ENCODE measurements at regions not wholly inside any gene's neighbourhood (a gene's known extent, or its start where the extent isn't known, plus 50 kb on each side); places are given as distances from the start of the nearest gene placed in this dataset.

DNA sequence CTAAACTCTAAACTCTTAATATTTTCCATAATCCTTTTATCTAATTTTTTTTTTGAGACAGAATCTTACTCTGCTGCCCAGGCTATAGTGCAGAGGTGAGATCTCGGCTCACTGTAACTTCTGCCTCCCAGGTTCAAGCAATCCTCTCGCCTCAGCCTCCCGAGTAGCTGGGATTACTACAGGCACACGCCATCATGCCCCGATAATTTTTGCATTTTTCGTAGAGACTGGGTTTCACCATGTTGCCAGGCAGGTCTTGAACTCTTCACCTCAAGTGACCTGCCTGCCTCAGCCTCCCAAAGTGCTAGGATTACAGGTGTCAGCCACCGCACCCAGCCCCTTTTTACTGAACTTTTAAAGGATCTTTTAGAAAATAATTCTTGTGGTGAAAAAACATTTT, 110.2 kb upstream of the PHF14 start:
- no peak for TF ChIP-seq GATA1 (IDR thresholded peaks at IDR 0.05; ENCODE audit: low read depth, low read length)
- TF ChIP-seq POLR2A (IDR thresholded peaks at IDR 0.05; ENCODE audit: low read length) = no peak
- DNase-seq = no peak

DNA sequence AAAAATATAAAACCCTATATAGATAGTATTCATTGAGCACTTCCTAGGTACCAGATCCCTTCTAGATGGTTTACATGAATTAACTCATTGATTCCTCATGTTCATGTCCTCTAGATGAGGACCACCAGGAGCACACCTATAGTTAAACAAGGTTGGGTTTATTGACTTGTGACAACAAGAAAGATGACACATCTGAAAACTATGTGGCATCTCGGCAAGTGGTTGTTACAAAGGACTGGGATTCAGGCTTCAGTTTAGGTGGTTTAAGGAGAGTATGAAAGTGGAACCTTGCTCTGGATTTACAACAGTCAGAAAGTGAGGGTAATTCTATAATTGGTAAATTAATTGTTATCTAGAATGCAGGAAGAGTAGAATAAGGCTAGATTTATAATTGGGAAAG, 99.0 kb upstream of the PHF14 start:
- no peak for DNase-seq
- TF ChIP-seq POLR2A (IDR thresholded peaks at IDR 0.05; ENCODE audit: low read length) = no peak
- TF ChIP-seq GATA1 (IDR thresholded peaks at IDR 0.05; ENCODE audit: low read depth, low read length) = no peak

DNA sequence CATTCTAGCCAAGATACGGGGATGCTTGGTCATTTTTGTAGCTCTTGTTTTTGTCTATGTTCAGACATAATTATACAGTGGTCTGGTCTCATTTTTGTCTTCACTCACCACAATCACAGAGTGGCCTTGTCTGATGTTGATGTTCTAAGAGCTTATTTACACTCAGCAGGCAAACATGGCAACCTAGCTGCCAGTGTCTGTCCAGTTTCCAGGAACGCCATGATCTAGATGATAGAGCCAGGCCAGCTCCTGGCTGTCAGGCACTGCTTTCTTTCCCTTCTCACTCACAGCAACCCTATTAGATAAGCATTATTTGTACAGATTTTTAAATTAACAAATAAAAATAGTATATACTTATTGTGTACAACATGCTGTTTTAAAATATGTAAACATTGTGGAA, 98.6 kb upstream of the PHF14 start:
- no peak for DNase-seq
- TF ChIP-seq POLR2A (IDR thresholded peaks at IDR 0.05; ENCODE audit: low read length) (no peak), GATA1 (IDR thresholded peaks at IDR 0.05; ENCODE audit: low read depth, low read length) (no peak)

DNA sequence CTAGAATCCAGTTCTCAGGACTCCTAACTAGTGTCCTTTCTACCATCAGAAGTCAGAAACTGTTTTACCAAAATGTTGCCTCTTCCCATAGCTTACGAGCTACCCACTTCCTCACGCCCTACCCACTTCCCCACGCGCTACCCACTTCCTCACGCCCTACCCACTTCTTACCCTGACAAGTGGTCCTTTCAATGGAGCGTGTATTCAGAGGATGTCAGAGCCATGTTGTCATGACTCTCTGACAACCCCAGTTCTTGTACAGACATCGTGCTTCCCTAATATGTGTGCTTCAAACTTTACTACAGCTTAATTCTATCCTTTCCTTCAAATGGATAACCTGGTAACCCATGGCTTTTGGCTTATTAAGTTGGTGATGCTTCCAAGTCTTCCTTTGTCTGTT, 84.8 kb upstream of the PHF14 start:
- no peak for DNase-seq
- TF ChIP-seq GATA1 (IDR thresholded peaks at IDR 0.05; ENCODE audit: low read depth, low read length) (no peak), POLR2A (IDR thresholded peaks at IDR 0.05; ENCODE audit: low read length) (no peak)

DNA sequence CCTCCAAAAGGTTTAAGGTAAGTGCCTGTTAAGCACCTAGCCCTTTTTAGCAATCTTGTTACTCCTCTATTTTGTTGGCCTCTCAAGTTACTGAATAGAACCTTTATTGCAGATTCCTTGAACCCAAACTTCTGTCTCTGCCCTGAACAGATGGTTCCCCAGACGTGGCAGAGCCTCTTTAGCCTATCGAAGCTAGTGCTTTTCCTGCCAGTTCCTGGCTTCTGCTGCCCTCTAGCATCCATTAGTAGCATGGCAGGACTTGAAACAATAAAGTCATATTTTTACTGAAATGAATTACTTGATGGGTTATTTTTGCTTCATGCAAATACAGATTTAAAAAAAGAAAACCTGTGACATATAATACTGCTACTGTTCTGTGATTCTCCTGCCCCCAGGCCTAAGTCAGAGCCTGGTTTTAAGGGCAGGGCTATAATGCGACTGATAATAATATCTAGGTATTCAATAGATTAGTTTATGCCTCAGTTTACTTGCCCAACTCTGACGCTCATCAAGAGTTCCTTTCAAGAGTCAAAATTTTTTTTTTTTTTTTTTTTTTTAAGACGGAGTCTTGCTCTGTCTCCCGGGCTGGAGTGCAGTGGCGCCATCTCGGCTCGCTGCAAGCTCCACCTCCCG, 84.3 kb upstream of the PHF14 start:
- DNase-seq = peak; percentile 61 to 71
- no peak for TF ChIP-seq POLR2A (IDR thresholded peaks at IDR 0.05; ENCODE audit: low read length)
- TF ChIP-seq GATA1 (IDR thresholded peaks at IDR 0.05; ENCODE audit: low read depth, low read length) = no peak

DNA sequence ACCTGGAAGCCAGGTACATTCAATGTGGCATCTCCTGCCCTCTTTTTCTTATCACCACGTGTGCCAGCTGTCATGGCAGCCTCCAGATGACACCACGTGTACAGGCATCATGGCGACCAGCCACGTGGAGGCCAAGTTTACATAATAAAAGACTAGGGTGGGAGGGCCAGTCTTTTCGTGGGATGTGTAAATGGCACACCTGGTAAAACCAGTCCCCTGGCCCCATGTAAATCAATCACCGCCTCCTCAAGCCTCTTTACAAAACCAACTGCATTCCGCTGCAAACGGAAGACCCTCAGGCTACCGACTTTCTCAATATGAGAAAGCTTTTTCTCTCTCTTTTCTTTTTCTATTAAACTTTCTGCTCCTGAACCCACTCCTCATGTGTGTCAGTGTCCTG, 65.1 kb upstream of the PHF14 start:
- TF ChIP-seq POLR2A (IDR thresholded peaks at IDR 0.05; ENCODE audit: low read length) (no peak), GATA1 (IDR thresholded peaks at IDR 0.05; ENCODE audit: low read depth, low read length) (no peak)
- DNase-seq = no peak

DNA sequence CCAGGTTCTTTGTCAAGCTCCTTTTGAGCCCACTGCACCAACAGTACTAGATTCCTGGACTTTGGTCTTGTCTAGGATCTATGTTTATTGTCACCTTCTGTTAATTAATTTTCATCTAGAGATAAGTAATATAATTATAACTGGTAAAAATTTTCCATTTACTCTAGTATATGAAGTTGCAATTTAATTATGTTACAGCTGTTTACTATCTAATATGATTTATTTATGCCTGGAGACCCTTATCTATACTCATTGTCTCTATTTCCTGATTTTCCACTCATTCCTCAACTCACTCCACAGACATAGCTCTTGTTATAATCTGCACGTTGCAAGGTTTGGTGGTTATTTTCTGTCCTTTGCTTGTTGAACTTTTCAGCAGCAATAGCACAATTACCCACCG, 63.2 kb upstream of the PHF14 start:
- TF ChIP-seq GATA1 (IDR thresholded peaks at IDR 0.05; ENCODE audit: low read depth, low read length) (no peak), POLR2A (IDR thresholded peaks at IDR 0.05; ENCODE audit: low read length) (no peak)
- no peak for DNase-seq

DNA sequence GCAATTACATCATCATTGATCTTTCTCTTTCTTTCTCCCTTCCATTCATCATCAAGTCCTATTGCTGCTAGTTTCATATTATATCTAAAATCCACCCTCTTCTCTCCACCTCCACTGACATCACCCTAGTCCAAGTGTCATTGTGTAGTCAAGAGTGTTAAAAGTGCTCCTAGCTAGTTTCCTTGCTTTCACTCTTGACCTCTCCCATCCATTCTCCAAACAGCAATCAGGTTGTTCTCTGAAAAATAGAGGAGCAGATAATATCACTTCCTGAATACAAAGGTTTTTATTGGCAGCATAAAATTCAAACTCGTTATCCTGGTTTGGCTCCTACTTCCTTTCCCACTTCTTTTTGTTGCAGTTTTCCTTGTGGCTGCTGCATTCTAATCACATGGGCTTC, 61.6 kb upstream of the PHF14 start:
- no peak for DNase-seq
- TF ChIP-seq POLR2A (IDR thresholded peaks at IDR 0.05; ENCODE audit: low read length) = no peak
- TF ChIP-seq GATA1 (IDR thresholded peaks at IDR 0.05; ENCODE audit: low read depth, low read length) = no peak

DNA sequence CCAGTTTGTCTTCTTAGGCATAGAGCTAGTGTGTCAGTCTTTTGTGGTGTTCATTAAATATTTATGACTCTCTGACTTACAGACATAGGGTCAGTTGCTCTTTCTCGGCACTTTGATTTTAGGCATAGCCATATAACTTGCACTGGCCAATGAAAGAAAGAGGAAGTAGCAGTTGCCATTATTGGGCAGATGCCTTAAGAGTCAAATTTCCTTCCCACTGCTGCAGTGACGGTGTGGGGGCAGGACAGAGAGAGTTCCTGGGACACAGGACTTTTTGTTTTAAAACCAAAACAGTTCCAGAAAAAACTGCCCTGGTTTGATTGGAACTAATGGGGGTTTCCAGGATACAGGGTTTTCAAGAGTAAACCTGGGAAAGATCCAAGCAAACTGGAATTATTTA, 60.2 kb upstream of the PHF14 start:
- TF ChIP-seq GATA1 (IDR thresholded peaks at IDR 0.05; ENCODE audit: low read depth, low read length) (no peak), POLR2A (IDR thresholded peaks at IDR 0.05; ENCODE audit: low read length) (no peak)
- DNase-seq = no peak

DNA sequence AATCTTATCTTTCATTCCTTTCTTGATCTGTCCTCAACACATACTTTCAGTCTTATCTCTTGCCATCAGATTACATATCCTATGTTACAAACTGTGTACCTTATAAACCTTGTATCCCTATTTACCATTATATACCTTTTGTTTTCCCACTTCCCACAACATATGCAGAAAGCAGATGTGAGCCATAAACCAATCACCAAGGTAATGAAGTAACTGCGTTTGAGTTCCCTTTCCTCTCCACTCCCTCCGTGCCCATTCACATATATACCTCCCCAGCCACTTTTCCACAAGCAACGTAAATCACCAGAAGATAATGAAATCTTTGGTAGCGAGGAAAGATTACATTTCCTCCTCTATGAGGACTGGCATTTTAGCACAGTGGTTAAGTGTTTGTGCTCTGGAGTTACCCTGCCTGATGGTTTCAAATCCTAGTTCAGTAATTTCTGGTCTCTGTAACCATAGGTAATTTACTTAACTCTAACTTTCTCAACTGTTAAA, 55.5 kb upstream of the PHF14 start:
- TF ChIP-seq POLR2A (IDR thresholded peaks at IDR 0.05; ENCODE audit: low read length) = no peak
- DNase-seq = no peak

DNA sequence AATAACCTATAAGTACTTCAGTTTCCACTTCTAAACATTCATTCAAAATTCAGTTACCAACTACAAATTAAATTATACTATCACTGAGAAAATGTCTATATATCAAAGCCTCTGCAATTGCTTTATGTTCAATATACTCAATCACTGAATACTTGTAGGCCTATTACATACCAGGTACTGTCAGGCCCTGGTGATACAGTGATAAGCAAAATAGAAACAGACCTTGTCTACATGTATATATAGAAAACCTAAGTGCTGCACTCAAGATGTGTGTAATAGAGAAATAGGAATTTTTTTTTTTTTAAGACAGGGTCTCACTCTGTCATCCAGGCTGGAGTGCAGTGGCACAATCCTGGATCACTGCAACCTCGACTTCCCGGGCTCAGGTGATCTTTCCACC, 53.7 kb upstream of the PHF14 start:
- DNase-seq = no peak
- no peak for TF ChIP-seq GATA1 (IDR thresholded peaks at IDR 0.05; ENCODE audit: low read depth, low read length)
- no peak for TF ChIP-seq POLR2A (IDR thresholded peaks at IDR 0.05; ENCODE audit: low read length)

Measured in erythroblast (primary cell).